OCI-LY3 (cell line): ENCODE measurements at regions not wholly inside any gene's neighbourhood (a gene's known extent, or its start where the extent isn't known, plus 50 kb on each side); places are given as distances from the start of the nearest gene placed in this dataset.

ENCODE experiments used
- CTCF ChIP-seq: fragments of 200-600, 300-600 bp; sonication (generic); IDR thresholded peaks from 2 replicates; pipeline ENCODE4 v1.5.1; 2014; ENCODE audit warnings: antibody characterized with exemption, low read length, low read depth
- EZH2phosphoT487 ChIP-seq: fragments of 200-600 bp; shearing (Covaris generic); IDR thresholded peaks from 2 replicates; pipeline ENCODE4 v1.6.1; 2018; ENCODE audit warnings: antibody characterized with exemption, mixed run types, low read depth

DNA sequence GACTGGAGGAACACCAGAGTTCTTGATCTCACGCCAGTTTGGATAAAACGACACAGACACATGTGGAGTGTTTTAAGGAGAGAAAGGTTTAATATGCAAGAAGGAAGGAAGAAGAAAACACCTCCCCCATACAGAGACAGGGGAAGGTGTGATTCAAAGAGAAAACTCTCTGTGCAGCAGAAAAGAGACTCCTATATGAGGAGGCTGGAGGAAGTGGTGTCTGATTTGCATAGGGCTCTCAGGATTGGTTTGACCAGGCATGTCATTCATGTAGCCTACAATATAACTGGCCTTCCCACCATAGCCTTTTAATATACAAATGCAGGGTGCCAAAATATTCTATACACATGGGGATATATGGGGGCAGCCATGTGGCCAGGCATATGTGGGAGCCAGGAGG, 1386.5 kb downstream of the RPIA start:
- TF ChIP-seq EZH2phosphoT487 (no peak), CTCF (no peak)
